ENCODE measurements at regions not wholly inside any gene's neighbourhood (a gene's known extent, or its start where the extent isn't known, plus 50 kb on each side); places are given as distances from the start of the nearest gene placed in this dataset.
"Not testable (repeated sequence)": the region's sequence is repeated elsewhere in the genome, so short reads cannot be mapped to it uniquely, and the experiment has no call there.

DNA sequence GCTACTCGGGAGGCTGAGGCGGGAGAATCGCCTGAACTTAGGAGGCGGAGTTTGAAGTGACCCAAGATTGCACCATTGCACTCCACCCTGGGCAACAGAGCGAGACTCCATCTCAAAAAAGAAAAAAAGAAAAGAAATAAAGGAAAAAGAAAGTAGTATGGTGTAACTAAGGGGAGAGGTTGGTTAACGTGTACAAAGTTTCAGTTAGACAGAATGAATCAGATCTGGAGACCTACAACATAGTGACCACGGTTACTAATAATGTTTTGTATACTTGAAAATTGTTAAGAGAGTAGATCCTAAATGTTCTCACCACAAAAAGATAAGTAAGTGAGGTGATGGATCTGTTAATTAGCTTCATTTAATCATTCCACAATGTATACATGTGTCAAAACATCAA lies 1208.8 kb downstream of the VRK1 start:
- no peak for DNase-seq

DNA sequence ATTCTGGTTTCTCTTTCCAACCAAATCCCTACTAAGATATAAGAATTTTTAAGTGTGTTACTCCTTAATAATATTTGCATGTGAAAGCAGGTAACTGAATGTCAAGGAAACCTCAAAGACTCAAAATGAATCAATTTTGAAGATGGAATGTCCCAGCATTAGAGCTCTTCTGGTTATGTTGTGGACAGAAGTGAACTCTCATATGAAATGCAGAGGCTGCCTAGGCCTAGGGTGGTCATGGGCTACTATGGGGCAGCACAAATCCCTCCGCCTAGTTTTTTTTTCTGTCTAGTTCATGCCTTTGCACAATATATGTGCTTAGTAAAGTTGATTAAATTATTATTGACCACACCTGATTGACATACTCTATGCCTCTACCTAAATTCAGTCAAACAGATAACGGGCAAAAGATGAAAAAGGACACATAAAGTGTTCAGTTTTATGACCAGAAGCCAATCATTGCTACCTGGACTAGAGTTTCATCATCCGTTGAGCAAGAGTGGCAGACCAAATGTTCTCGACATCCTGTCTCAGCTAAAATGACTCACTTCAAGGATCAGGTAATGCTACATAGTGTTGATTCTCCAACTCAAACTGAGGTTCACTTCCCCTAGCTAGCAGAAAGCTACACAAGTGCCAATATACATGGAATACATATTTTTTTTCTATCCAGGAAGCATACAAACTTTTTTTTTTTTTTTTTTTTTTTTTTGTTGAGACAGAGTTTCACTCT lies 1211.4 kb downstream of the VRK1 start:
- no peak for DNase-seq

DNA sequence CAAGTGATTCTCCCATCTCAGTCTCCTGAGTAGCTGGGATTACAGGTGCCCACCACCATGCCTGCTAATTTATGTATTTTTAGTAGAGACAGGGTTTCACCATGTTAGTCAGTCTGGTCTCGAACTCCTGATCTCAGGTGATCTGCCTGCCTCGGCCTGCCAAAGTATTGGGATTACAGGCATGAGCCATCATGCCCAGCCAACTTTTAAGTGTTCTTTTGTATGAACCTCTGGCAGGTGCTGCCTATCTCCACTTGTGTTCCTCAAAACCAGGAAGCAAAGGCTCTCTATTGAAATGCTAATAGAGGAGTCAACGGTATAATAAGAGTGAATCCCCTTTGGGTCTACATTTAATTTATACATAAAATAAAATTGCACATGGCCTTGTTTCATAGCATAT lies 1212.0 kb downstream of the VRK1 start:
- DNase-seq = not testable (repeated sequence)

DNA sequence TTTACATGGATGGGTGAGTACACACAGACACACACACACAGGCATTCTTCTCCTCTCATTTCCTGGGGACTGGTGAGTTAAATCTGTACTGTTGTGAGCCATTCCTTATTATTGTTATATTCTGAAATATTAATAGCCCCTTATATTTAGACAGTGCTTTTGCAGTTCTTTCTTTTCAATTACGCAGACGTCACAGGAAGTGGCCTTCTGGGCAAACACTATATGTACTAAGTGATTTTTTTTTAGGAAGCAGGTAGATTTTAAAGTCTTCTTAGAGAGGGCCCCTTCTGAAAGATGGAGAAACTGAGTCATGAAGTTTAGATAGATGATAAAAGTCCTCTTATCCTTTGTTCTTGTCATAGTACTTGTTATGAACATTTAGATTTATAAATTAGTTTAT lies 1213.6 kb downstream of the VRK1 start:
- DNase-seq = no peak

DNA sequence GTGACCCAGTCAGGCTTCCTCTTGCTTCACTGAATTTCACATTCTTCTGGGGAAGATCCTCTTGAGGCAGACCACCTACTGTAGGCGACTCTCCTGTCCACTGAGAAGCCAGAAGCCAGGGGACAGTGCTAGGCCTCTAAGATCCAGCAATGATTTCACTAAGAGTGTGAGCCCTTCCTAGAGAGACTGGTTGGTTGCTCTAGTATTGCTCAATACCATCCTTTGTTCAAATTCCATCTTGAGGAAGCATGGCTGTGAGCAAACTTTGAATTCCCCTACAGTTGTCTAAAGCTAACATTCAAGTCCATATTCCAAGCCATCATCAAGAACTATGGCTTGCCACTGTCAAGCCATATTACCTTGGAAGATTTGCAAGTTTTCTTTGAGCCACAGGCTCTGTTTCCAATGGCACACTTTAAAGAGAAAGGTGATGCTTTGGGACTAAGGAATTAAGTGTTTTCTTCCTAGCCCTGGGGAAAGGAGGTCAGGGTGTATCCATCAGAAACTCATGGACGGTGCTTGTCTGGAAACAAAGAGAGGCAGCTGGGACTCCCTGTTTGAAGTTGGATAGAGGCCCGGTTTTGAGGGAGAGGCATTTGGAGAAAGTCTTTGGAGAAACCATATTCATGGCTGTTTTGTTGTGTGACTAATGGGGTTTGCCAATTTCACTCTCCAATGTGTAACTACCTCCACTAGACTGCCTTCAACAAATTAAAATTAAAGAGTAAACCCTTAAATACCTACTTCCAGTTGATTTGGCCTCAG lies 1217.9 kb downstream of the VRK1 start:
- no peak for DNase-seq

DNA sequence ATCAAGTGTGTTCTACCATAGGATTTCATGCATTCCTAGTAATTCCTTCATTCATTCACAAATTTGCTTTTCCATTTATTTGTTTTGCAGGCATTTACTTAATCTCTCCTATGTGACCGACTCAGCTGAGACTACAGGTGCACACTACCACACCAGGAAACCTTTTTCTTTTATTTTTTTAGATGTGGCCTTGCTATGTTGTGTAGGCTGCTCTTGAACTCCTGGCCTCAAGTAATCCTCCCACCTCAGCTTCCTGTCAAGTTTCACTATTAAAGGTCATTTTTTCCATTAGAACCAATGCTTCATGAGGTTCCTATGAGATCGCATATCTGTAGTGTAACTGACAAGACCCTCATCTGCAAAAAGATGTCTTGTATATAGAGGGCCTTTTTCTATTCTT lies 1218.7 kb downstream of the VRK1 start:
- DNase-seq = no peak

DNA sequence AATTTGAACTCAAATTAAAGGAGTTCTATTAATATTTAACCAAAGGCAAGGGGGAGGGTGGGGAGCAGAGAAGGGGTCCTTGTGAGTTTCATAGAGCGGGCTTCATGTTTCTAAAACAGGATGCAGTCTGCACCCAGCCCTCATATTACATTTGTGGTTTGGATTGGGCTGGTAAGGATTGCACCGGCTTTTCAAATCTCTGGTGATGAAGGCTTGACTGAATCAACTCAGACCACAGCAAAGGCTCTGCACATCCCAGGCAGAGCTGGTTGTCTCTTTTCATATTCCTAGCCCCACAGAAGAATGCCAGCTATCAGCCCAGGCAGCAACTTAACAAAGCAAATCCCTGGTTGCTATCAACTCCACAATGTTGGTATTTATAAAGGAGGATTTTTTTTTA lies 1221.4 kb downstream of the VRK1 start:
- DNase-seq = no peak

DNA sequence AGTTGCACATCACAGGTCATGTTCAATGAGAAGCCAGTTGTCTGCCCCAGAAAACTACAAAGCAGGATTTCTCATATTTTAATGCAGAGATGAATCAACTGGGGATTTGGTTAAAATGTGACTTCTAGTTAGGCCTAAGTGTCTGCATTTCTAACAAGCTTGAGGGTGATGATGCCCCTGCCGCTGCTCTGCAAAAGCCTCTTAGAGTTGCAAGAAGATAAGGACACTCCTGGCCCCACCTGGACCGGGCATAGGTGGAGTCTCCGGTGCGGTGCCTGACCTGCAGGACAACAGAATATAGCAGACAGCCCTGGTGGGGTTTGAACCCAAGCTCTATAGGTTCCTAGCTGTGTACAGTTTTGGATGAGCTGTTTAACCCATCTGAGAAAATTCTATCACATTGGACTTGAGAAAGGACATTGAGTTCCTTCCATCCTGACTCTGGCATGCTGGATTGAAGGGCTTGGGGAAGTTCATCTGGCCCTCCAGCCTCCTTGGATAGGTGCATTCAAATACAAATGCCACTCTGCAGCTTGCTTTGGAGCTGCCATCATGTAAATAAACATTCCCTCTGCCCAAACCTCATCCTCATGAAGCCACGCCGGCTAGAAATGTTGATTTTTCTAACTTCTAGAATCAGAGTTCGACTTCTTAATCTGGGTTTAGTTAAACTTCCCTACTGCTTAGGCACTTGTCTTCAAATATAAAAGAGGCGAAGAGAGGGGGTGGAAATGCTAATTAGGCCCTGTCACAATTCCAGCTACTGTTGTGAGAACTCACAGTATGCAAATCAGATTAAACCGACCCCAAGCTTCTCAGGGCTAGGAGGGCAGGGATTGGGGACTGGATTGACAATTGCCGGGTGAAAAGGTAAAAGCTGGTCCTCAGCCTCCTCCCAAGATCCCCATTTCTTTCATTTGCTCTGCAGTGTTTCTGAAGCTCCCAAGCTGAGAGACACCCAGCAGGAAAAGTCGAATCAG lies 1225.6 kb downstream of the VRK1 start:
- DNase-seq = no peak

DNA sequence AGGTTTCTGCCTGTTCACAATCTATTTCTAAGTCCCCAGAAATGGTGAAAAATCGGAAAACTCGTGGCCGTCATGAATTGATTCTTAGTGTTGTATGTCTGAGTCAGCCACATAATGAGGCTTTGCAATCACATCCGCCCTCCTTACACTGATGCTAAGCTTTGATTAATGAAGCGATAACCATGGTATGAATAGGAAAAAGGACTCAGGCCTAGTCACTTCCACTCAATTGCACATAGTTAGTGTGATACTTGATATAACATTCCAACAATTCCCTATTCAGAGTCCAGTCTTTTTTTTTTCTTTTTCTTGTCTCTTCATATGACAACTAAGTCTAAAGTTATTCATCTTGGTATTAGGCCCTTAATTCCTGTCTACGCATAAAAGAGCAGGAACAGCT lies 1231.0 kb downstream of the VRK1 start:
- DNase-seq = no peak

DNA sequence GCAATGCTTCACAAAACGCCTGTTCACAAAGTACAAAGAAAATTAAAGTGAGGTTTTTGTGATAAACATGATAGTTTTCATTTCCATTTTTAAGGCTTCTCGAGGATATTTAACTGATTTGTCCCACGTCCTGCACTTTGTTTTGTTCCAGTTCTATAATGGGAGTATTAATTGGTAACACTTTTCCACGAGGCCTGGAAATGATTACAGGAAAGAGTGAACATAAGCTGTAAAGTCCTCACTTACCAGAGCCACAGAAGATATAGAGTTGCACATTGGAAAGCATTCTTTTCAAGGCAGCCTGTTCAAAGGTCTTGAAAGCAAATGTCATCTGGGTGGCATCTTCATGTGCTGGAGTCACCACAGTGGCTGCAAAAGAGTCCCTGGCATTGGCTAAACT lies 1236.6 kb downstream of the BCL11B start:
- no peak for DNase-seq

DNA sequence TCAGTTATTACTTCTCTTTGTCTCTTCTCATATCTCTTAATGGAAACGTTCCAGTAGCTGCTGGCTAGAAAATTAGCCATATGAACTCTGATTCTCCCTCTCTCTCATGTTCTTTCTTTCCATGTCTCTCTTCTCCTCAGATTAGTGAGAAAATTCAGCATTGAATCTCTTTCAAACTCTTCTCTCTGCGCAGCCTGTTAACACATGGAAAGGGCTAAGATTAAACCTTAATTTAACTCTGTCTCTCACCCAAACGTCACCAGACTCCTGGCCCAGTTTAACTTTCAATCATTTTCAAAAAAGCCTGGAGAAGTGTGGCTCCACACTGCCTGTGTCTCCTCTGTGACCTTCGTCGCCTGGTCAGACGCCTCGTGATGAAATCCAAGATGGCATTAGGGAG lies 1234.2 kb downstream of the BCL11B start:
- DNase-seq = no peak

DNA sequence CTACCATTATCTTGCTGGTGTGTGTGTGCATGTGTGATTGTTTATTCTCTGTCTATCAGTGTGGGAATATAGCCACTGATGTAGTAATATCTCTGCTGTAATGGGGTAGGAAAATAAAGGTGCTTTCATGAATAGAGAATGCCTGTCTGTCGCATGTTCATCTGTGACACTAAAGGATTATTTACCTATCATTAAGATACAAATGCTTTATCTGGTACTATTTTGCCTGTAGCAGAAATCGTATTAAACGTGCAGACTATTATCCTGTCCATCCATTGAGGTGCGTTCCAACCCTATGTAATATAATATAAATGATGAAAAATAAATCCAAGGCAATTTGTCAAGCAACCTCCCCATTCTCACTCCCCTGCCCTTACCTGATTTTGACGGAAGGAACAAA lies 1215.1 kb downstream of the BCL11B start:
- DNase-seq = no peak

DNA sequence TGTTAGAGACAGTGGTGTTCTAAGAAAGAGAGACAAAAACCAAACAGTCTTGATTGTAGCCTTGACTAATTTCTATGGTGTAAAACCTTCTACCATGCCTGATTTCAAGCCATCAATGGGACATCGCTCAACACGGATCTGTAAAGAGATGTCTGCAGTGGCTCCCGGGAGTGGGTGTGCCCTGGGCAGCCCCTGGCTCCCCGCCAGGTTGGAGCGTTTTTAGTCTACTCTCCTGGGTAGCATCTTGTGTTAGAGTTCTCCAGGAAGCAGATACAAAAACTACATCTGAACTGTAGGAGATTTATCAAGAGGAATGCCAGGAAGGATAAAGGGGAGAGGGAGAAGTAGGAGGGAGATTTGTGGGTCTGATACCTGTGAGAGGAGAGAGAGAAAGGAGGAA lies 1212.9 kb downstream of the BCL11B start:
- no peak for DNase-seq

DNA sequence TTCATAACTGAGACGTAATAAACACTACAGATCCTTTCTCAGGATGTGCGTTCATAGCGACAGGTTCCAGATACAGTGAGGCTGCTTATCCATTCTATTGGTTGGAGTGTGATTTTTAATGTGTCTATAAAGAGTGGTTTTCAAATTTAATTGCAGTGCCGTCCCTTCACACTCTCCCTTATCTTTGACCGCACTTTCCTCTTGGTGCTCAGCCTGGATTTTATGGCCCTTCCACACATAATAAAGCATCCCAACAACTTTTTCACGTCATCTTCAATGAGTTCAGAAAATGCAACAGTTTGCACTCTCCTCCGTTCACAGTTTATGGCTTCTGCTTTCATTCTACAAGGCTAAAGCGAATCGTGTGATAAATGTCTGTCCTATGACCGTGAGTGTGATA lies 1209.9 kb downstream of the BCL11B start:
- no peak for DNase-seq

DNA sequence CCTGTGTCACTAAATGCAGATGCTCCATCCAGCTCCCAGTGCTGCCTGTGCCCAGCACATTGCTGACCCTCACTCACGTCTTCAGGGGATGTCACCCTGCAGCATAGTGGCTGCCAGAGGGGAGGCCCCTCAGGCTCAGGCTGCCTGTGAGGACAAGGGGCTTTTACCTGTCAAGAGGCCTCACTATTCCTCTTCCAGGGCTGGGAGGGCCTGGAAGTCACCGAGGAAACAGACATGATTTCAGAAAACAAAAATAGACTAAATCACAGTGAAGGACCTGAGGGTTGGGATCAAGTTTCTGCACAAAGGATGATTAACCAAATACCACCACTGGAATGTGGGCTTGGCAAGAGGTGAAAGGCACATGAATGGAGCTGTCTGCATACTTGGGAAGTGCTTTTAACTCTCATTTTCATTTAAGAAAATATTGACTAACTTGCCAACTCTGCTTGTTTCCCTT lies 1202.3 kb downstream of the BCL11B start:
- DNase-seq = no peak

DNA sequence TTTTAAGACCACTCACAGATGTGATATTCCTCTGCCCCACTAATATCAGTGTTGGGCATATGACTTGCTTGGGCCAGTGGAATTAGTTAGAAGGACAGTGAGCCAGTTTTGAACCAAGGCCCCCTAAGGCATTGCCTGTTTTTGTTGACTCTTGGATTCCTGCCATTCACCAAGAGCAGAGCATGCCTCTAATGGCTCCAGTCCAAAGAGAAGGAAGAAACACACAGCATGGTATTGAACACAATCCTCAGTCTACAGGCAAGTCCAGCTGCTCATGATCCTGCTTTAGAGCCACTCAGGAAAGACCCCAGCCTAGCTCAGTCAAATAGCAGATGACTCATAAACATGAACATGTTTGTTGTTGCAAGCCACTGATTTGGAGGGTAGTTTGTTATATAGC lies 1201.5 kb downstream of the BCL11B start:
- no peak for DNase-seq

DNA sequence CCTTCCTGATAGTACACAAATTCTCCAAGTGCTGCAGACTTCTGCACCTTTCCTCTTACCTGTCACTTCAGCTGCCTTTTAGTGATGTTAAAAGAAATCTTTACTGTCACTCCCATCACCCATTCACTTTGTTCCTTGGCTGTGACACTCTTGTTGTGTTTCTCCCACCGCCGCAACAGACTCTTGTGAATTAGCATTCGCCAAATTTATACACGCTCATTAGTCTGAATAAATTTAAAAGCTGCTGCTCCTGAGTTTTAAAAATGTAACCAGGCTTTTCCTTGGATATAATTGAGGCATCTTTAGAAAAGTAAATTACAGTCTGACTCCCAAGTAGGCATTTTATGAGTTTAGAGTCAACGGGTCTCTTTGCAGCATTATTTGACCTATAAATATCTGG lies 1197.9 kb downstream of the BCL11B start:
- DNase-seq = no peak

DNA sequence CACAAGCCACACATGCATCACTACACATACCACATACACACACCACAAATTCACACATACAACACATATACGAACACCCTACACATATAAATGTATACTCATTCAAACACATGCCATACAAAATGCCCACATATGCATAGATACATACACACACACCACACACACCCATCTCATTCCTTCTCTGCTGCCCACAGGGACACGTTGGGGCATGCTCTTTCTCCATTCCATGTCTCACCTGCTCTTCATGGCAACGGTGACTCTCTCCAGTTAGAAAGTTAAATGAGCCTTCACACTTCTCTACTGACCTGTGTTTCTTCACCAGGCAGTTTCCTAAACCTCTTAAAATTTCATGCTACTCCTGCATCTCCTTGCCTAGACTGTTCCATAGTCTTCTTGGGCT lies 1194.8 kb downstream of the BCL11B start:
- no peak for DNase-seq

DNA sequence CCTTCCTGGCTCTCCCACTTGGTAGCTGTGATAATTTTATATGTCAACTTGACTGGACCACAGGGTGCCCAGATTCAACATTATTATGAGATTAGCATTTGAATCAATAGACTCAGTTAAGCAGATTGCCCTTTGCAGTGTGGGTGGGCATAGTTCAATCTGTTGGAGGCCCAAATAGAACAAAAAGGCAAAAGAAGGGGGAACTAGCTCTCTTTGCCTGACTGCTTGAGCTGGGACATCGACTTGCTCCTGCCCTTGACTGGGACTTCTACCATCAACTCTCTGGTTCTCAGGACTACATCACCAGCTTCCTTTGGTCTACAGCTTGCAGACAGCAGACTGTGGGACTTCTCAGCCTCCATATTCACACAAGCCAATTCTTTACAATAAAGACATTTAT lies 1189.2 kb downstream of the BCL11B start:
- DNase-seq = no peak

DNA sequence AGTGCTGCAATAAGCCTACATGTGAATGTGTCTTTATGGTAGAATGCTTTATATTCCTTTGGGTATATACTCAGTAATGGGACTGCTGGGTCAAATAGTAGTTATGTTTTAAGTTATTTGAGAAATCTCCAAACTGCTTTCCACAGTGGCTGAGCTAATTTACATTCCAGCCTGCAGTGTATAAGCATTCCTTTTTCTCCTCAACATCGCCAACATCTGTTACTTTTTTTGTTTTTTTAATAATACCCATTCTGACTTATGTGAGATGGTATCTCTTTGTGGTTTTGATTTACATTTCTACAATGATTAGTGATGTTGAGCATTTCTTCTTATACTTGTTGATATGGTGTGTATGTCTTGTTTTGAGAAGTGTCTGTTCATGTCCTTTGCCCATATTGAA lies 1186.2 kb downstream of the BCL11B start:
- DNase-seq = no peak

DNA sequence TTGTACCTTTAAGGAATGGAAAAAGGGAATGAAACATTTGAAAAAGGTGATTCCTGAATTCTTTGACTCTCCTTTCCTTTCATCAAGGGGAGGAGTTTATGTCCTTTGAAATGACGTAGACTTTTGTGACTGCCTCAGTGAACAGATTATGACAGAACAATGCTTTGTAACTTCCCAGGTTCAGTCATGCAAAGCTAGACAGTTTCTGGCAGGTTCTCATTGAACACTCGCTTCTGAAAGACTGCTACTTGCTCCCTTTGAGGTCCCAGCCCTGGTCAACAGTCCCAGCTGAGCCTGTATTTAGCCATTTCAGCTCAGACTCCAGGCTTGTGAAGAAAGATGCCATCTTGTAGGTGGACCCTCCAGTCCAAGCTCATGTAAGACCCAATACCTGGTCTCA lies 1178.9 kb downstream of the BCL11B start:
- no peak for DNase-seq

DNA sequence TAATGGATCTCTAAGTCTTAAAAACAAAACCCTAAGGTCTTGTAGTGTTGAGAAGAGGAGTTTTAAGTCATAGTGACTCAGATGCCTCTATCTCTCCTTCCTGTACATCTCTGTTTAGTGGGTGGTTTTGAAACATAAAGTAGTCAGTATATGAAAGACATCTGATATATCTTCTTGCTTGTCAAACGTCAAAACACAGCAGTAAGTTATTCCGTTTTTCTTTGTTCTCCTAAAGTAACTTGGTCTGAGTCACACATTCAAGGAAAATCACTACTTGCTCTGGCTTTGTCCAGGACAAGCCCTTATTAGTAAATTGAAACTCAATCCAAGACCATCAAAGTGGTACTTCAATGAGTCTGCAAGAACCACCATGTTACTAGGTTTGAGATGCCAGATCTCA lies 1172.5 kb downstream of the BCL11B start:
- no peak for DNase-seq

DNA sequence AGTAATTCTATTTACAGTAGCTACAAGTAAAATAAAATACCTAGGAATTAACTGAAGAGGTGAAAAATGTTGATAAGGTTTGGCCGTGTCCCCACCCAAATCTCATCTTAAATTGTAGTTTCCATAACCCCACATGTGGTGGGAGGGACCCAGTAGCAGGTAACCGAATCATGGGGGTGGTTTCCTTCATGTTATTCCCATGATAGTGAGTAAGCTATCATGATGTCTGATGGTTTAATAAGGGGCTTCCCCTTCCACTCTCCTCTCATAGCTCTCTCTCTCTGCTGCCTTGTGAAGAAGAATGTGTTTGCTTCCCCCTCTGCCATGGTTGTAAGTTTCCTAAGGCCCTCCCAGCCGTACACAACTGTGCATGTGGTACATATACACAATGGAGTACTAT lies 1170.7 kb downstream of the BCL11B start:
- no peak for DNase-seq

DNA sequence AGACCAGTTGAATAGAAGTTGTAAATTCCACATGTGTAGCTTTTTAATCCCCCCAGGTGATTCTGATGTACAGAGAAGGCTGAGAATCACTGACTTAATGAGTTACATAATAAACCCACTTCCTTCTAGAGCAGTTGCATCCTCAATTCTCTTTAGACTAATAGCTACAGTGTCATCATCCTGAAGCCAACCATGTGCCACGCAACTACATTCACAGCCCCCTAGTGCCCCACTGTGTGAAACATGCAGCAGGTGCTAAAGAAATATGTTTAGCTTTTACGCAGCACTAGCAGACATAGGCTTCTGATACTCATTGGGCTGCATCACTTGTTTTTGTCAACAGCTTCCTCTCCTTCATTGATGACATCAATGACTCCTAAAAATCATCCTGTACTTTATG lies 1168.3 kb downstream of the BCL11B start:
- DNase-seq = no peak
